Muscle layer of duodenum (tissue), 2 donors: ENCODE measurements at regions not wholly inside any gene's neighbourhood (a gene's known extent, or its start where the extent isn't known, plus 50 kb on each side); places are given as distances from the start of the nearest gene placed in this dataset.

Experiments
- H3K27ac ChIP-seq: one replicate; pipeline ENCODE4 v1.7.0; 2013; ENCODE audit warnings: mild to moderate bottlenecking, low read length
- H3K27me3 ChIP-seq: one replicate; pipeline ENCODE4 v1.7.0; 2013; ENCODE audit warnings: low read depth, mild to moderate bottlenecking, control low read depth, low read length
- H3K36me3 ChIP-seq, 2 donors: one replicate each; pipeline ENCODE4 v1.7.0; 2013; ENCODE audit warnings: low read length in 2 of 2, control low read depth in 1 of 2, mild to moderate bottlenecking in 1 of 2; ENCODE audit not compliant: insufficient read depth in 2 of 2, control insufficient read depth in 1 of 2
- H3K4me1 ChIP-seq, 2 donors: one replicate each; pipeline ENCODE4 v1.7.0; 2013; ENCODE audit warnings: low read length in 2 of 2, mild to moderate bottlenecking in 2 of 2, control low read depth in 1 of 2, moderate library complexity in 1 of 2; ENCODE audit not compliant: insufficient read depth in 2 of 2, control insufficient read depth in 1 of 2
- H3K4me3 ChIP-seq, 2 donors: one replicate each; pipeline ENCODE4 v1.7.0; 2013; ENCODE audit warnings: low read length in 2 of 2, low read depth in 1 of 2, mild to moderate bottlenecking in 1 of 2
- H3K9me3 ChIP-seq, 2 donors: one replicate each; pipeline ENCODE4 v1.7.0; 2013; ENCODE audit warnings: low read length in 2 of 2, control low read depth in 1 of 2, mild to moderate bottlenecking in 1 of 2; ENCODE audit not compliant: control insufficient read depth in 1 of 2
- donor health status: healthy.

GRCh38 chr4:81921751-81922159 is 450.0 kb upstream of the RASGEF1B start:
- Histone ChIP-seq H3K36me3 (no peaks in the 10 kb centered on the region), H3K9me3 (no peaks in the 10 kb centered on the region), H3K27me3 (no peaks in the 10 kb centered on the region), H3K27ac (no peak overlapping the region), H3K4me1 (no peaks in the 10 kb centered on the region), H3K4me3 (no peak overlapping the region)

DNA sequence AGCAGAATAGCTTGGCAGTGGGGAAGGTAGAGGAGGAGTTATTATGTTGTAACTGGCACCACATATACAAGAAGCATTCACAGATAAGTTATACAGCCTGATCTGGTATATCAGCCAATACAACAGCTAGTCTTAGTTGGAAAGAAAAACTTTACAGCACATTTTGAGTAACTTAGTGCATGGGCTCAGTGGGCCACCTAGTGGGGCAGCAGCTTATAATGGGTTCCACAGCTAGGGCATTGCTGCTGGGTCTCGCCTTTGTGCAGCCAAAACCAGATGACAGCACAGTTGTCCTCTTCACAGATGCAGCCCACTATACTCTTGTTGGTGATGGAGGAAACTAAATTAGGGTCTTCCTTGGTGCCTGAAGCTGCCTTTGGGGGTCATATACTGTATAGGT is 448.1 kb upstream of the RASGEF1B start:
- no peaks in the 10 kb centered on the region for H3K36me3 ChIP-seq
- no peak overlapping the region for H3K27ac ChIP-seq
- no peaks in the 10 kb centered on the region for H3K27me3 ChIP-seq
- no peaks in the 10 kb centered on the region for H3K4me1 ChIP-seq
- no peak overlapping the region for H3K4me3 ChIP-seq
- no peaks in the 10 kb centered on the region for H3K9me3 ChIP-seq

- no peak overlapping the region for H3K27ac ChIP-seq
- H3K27me3 ChIP-seq = no peaks in the 10 kb centered on the region
- H3K36me3 ChIP-seq = no peaks in the 10 kb centered on the region
- no peaks in the 10 kb centered on the region for H3K4me1 ChIP-seq
- no peak overlapping the region for H3K4me3 ChIP-seq
- no peaks in the 10 kb centered on the region for H3K9me3 ChIP-seq
Measured at GRCh38 chr4:81919223-81919622, 447.5 kb upstream of the RASGEF1B start.

DNA sequence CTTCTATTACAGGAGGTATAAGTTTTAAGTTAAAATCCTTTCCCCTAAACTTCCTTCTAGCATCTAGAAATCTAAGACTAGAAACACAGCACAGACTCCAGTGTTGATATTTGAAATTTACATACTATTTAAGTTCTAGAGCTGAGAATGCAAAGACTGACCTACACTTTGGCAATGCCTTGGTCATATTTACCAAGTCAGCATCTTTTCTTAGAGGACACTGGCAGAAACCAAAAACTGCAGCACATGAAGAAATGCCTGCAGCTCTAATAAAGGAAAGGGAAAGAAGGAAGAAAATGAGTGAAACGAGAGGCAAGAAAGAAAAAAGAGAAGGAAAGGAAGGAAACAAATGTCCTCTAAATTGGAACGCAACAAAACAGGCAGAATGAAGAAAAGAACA is 443.7 kb upstream of the RASGEF1B start:
- Histone ChIP-seq H3K4me1 (no peaks in the 10 kb centered on the region), H3K27me3 (no peaks in the 10 kb centered on the region), H3K36me3 (no peaks in the 10 kb centered on the region), H3K27ac (no peak overlapping the region), H3K9me3 (no peaks in the 10 kb centered on the region), H3K4me3 (no peak overlapping the region)

GRCh38 chr4:81914623-81915022 is 442.9 kb upstream of the RASGEF1B start:
- no peaks in the 10 kb centered on the region for H3K27me3 ChIP-seq
- no peaks in the 10 kb centered on the region for H3K4me1 ChIP-seq
- H3K4me3 ChIP-seq = no peak overlapping the region
- H3K27ac ChIP-seq = no peak overlapping the region
- H3K36me3 ChIP-seq = no peaks in the 10 kb centered on the region
- no peaks in the 10 kb centered on the region for H3K9me3 ChIP-seq

DNA sequence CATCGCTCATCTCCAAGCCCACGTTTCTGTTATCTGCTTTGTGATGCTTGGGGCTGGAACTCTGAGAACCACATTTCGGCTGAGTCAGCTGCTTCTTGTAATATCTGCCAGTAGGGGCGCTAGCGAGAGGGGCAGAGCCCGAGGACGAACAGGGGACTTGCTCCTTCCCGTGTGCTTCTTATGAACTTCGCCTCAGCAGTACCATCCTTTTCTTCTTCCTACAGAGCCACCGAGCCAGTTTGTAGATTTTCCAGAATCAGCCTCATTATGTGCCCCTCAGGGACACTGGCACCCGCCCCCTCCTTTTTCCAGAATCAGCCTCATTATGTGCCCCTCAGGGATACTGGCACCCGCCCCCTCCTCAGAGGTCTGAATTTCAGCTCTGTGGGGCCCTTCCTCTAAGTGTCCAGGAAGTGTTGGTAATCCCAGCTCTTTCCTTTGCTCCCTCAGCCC is 441.7 kb upstream of the RASGEF1B start:
- Histone ChIP-seq H3K9me3 (no peaks in the 10 kb centered on the region), H3K36me3 (no peaks in the 10 kb centered on the region), H3K4me1 (no peaks in the 10 kb centered on the region), H3K27ac (no peak overlapping the region), H3K27me3 (no peaks in the 10 kb centered on the region), H3K4me3 (no peak overlapping the region)

- Histone ChIP-seq H3K4me1 (no peaks in the 10 kb centered on the region), H3K27me3 (no peaks in the 10 kb centered on the region), H3K27ac (no peak overlapping the region), H3K36me3 (no peaks in the 10 kb centered on the region), H3K4me3 (no peak overlapping the region), H3K9me3 (no peaks in the 10 kb centered on the region)
Measured at GRCh38 chr4:81912376-81913030, 440.8 kb upstream of the RASGEF1B start.

GRCh38 chr4:81906905-81907304 is 435.2 kb upstream of the RASGEF1B start:
- Histone ChIP-seq H3K4me1 (no peaks in the 10 kb centered on the region), H3K4me3 (no peak overlapping the region), H3K27me3 (no peaks in the 10 kb centered on the region), H3K9me3 (no peaks in the 10 kb centered on the region), H3K36me3 (no peaks in the 10 kb centered on the region), H3K27ac (no peak overlapping the region)

- Histone ChIP-seq H3K27ac (no peak overlapping the region), H3K27me3 (no peaks in the 10 kb centered on the region), H3K9me3 (no peaks in the 10 kb centered on the region), H3K4me1 (no peaks in the 10 kb centered on the region), H3K4me3 (no peak overlapping the region), H3K36me3 (no peaks in the 10 kb centered on the region)
Measured at GRCh38 chr4:81905971-81906370, 434.3 kb upstream of the RASGEF1B start.

GRCh38 chr4:81904121-81904520 is 432.4 kb upstream of the RASGEF1B start:
- Histone ChIP-seq H3K4me3 (no peak overlapping the region), H3K27me3 (no peaks in the 10 kb centered on the region), H3K9me3 (no peaks in the 10 kb centered on the region), H3K4me1 (no peaks in the 10 kb centered on the region), H3K27ac (no peak overlapping the region), H3K36me3 (no peaks in the 10 kb centered on the region)

GRCh38 chr4:81903212-81903611 is 431.5 kb upstream of the RASGEF1B start:
- H3K27ac ChIP-seq = no peak overlapping the region
- no peak overlapping the region for H3K4me3 ChIP-seq
- no peaks in the 10 kb centered on the region for H3K36me3 ChIP-seq
- H3K27me3 ChIP-seq = no peaks in the 10 kb centered on the region
- H3K9me3 ChIP-seq = no peaks in the 10 kb centered on the region
- no peaks in the 10 kb centered on the region for H3K4me1 ChIP-seq

DNA sequence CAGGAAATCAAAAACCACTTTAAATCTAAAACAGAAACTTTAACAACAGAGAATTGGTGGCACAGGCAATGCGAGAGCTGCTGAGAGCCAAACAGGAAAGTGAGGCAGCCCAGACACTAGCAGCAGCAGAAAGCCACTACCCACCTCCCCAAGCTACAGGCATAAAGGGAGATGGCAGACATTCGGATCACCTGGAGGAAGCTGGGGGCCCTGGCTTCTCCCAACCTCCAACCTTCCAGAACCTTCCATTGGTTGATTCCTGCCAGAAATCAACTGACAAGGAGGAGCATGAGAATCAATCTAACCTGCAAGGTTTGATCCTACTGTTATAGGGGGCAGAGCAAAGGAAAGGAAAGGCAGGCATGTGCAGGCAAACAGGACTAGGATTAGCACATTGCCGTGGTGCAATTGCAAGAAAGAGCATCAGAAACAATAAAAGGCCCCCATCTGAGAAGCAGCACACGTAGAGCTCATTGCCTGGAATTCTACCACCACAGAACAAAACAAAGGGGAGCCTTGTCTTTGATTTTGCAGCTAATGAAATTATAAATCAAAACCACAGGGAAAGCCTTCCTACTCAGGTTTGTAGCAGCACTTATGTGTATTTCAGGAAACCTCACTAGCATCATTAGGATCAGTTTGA is 427.3 kb upstream of the RASGEF1B start:
- Histone ChIP-seq H3K36me3 (no peaks in the 10 kb centered on the region), H3K9me3 (no peaks in the 10 kb centered on the region), H3K27ac (no peak overlapping the region), H3K27me3 (no peaks in the 10 kb centered on the region), H3K4me1 (no peaks in the 10 kb centered on the region), H3K4me3 (no peak overlapping the region)
